ENCODE measurements at regions not wholly inside any gene's neighbourhood (a gene's known extent, or its start where the extent isn't known, plus 50 kb on each side); places are given as distances from the start of the nearest gene placed in this dataset.

DNA sequence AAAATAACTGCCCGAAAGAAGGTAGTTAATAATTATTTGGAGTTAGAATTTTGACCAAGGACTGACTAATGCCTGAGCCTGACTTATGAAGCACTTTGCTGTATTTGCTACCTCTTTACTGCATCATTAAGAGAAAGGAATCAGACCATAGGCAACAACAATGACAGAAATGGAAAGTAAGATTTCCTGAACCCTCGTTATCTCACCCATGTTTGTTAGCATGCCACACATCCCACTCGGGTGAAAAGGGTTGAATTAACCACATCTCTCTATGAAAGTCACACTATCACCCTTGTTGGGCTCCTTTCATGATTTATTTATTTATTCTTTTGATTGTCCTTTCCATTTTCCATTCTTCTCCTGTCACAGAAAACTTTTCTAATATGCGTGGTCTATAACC lies 59.6 kb downstream of the OLIG3 start:
- H3K4me3 ChIP-seq (ENCODE audit: low read depth, low read length), result no peak overlapping the region
- no peak for DNase-seq (ENCODE audit: low read depth)
- TF ChIP-seq, protein P1, sequence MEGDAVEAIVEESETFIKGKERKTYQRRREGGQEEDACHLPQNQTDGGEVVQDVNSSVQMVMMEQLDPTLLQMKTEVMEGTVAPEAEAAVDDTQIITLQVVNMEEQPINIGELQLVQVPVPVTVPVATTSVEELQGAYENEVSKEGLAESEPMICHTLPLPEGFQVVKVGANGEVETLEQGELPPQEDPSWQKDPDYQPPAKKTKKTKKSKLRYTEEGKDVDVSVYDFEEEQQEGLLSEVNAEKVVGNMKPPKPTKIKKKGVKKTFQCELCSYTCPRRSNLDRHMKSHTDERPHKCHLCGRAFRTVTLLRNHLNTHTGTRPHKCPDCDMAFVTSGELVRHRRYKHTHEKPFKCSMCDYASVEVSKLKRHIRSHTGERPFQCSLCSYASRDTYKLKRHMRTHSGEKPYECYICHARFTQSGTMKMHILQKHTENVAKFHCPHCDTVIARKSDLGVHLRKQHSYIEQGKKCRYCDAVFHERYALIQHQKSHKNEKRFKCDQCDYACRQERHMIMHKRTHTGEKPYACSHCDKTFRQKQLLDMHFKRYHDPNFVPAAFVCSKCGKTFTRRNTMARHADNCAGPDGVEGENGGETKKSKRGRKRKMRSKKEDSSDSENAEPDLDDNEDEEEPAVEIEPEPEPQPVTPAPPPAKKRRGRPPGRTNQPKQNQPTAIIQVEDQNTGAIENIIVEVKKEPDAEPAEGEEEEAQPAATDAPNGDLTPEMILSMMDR (conservative IDR thresholded peaks at IDR 0.05; ENCODE audit: low read depth, low read length), result no peak

DNA sequence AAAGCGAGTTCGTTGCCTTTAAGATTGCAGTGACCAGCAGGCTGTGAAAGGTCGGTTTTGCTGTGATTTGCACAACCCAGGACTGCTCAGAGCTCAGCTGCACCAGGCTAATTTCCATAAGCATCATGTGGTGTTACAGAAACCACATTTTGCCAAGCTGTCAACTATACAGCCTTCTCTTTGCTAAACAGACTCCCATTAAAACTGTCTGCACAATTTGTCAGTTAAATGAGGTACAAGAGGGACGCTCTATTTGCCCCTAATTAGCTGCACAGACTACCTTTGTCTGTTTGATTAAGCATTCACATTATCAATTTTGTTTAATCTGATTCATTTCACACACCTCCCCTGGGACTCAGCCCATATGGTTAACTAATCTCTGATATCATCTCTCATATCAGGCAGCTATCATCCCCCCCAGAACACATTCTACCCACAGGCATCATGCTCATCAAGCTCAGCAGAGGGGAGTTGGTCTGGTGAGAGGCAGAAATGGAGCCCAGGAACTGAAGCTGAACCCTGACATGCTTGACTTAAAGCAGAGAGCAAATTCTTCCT lies 62.1 kb downstream of the OLIG3 start:
- H3K4me3 ChIP-seq (ENCODE audit: low read depth, low read length), result no peak overlapping the region
- DNase-seq (ENCODE audit: low read depth), result no peak
- TF ChIP-seq, protein P1 (conservative IDR thresholded peaks at IDR 0.05; ENCODE audit: low read depth, low read length), result no peak

DNA sequence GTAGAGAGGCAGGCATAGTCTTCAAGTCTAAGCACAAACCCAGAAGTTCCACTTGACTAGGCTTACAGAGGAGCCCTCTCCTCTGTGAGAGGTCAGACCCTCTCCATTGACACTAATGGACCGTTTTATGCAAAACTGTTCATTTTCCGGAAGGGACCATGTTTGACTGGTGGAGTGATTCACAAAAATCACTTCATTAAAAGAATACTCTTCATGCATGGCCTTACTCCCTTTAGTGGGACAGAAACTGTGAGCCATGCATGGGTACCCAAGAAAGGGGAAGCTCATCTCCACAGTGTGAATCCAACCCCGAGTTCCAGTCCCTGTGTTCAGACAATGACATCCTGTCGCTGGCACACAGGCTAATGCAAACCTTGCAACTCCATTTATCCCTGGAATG lies 63.2 kb downstream of the OLIG3 start:
- TF ChIP-seq, protein P1 (conservative IDR thresholded peaks at IDR 0.05; ENCODE audit: low read depth, low read length), result no peak
- no peak overlapping the region for H3K4me3 ChIP-seq (ENCODE audit: low read depth, low read length)
- DNase-seq (ENCODE audit: low read depth), result no peak

DNA sequence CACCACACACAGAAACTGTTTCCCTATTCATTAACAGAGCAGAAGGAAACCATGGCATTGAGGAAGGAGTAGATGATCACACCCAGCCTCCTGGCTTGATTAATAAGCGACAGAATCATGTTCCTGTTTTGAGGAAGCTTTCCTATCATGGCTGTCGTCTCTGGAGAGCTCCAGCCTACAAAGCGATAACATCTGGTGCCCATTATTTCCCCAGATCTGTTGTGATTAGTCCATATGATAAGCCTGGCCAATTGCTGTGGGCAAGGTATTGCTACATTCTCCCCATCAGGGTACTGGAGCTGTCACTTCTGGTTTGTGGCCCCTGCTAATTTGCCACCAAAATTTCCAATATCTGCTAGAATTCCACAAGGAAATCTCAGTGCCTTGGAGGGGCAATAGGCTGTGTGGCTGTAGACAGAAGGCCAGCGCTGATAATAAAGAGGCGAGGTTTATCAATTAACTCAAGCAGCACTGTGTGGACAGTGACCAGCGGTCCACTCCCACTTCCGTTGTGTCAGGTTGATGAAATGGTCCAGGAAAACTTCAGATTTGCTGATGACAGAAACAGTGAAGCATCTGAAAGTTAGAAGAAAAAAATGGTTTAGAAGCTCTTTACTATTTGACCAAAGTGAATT lies 66.4 kb downstream of the OLIG3 start:
- TF ChIP-seq, protein P1 (conservative IDR thresholded peaks at IDR 0.05; ENCODE audit: low read depth, low read length), result no peak
- no peak overlapping the region for H3K4me3 ChIP-seq (ENCODE audit: low read depth, low read length)
- no peak for DNase-seq (ENCODE audit: low read depth)

DNA sequence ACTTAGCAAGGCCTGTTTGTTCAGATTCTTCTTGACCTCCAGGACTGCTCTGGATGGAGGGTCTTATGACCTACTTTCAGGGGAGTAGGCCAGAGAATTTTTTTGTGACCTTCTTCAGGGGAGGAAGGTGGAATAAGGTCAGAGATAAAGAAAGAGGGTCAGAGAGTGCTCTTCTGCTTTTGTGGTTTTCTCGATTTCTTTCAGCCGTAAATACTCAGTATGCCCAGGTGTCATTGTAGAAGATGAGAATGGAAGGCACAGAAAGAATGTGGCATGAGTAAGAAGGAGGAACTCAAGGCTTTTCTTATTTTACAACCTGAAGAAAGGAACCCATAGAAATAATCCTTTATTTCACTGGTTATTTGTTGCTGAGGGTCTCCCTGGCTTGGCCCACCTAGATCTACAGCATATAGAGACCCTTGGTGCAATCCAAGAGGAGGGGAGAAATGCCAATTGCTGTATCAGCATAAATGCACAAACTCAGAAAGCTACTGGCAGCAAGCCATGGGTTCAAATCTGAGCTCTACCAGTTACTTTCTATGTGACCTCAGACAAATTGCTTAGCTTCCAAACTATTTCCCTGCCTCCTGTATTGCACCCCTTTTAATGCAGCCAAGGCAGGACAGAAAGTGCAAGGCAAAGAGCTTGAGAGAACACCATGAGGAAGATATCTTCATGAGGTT lies 68.0 kb downstream of the OLIG3 start:
- no peak overlapping the region for H3K4me3 ChIP-seq (ENCODE audit: low read depth, low read length)
- DNase-seq (ENCODE audit: low read depth), result no peak
- TF ChIP-seq, protein P1 (conservative IDR thresholded peaks at IDR 0.05; ENCODE audit: low read depth, low read length), result no peak

DNA sequence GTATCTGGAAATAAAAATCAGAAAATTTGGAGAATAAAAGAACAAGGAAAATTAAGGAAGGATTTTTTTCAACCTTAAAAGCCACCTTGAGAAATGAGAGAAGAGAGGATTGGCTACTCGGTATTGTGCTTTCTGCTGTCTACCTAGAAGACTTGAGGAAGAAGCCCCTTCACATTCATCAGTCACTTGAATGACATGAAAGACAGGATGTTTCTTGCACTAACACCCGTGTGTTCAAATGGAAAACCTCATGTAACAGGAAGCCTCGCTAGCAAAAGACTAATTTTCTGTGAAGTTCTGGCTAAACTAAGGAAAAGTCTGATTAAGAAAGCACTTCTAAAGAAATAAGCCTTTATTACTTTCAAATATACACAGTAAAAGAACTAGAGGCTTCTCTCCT lies 69.9 kb downstream of the OLIG3 start:
- no peak overlapping the region for H3K4me3 ChIP-seq (ENCODE audit: low read depth, low read length)
- no peak for DNase-seq (ENCODE audit: low read depth)
- TF ChIP-seq, protein P1 (conservative IDR thresholded peaks at IDR 0.05; ENCODE audit: low read depth, low read length), result no peak
